COLO668 (cell line): ENCODE measurements at regions not wholly inside any gene's neighbourhood (a gene's known extent, or its start where the extent isn't known, plus 50 kb on each side); places are given as distances from the start of the nearest gene placed in this dataset.

Source experiments
- DNase-seq: peaks from one replicate; lab custom pipeline; 2025; ENCODE audit not compliant: unreplicated experiment; lab: John Stamatoyannopoulos, UW

- no peak for DNase-seq
Observed at GRCh38 chr5:68476854-68477253, 261.3 kb downstream of the PIK3R1 start.

DNA sequence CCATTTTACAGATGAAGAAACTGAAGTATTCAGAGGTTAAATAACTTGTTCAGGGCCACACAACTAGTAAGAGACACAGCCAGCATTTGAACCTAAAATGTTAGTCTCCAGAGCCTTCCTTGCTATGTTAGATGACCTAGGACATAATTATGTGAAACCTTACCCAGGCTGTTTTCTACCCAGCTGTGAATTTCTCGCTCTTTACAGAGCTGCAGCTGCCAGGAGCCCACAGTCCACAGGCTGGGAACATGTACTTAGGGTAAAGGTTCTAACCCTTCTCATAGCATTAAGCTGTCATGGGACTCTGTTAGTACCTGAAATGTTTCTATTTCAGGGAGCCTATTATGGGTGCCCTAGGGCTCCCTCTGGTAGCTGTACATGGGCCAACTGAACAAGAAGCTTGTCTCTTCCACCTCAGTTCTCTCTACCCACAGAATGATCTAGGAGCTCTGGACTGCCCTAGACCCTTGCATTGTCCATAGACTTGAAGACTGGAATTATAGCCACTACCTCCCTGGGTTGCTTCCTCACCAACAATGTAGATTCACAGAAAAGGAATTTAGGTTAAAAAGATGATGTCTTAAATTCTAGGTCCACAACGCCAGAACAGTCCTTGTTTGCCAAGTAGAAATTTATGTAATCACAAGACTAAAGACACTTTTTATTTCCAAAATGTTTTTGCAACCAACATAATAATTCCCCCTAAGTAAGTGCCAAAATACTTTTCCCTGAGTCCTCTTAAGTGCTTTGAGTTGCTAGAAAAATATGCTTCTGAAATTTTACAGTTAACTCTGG lies 262.9 kb downstream of the PIK3R1 start:
- peak; percentile 17 for DNase-seq

DNA sequence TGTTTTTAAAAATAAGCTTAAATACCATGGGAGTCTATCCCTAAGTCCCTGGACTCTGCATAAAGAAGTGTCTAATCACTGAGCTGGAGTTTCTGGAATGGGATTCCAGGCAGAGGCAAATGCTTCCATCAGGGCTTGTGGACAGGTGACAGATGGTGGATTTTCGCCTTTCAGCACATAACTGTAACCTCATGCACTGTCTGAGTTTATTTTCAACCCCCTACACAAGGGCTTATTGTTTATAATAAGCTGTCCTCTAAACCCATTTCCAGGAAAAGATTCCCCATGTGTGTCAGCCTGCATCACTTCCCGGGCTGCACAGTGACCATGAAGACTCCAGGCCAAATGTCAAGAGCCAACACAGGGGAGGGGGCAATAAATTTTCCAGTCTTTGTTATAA lies 264.0 kb downstream of the PIK3R1 start:
- no peak for DNase-seq

- no peak for DNase-seq
Observed at GRCh38 chr5:68480335-68480940, 264.9 kb downstream of the PIK3R1 start.

- DNase-seq, result no peak
Observed at GRCh38 chr5:68482199-68482598, 266.6 kb downstream of the PIK3R1 start.

DNA sequence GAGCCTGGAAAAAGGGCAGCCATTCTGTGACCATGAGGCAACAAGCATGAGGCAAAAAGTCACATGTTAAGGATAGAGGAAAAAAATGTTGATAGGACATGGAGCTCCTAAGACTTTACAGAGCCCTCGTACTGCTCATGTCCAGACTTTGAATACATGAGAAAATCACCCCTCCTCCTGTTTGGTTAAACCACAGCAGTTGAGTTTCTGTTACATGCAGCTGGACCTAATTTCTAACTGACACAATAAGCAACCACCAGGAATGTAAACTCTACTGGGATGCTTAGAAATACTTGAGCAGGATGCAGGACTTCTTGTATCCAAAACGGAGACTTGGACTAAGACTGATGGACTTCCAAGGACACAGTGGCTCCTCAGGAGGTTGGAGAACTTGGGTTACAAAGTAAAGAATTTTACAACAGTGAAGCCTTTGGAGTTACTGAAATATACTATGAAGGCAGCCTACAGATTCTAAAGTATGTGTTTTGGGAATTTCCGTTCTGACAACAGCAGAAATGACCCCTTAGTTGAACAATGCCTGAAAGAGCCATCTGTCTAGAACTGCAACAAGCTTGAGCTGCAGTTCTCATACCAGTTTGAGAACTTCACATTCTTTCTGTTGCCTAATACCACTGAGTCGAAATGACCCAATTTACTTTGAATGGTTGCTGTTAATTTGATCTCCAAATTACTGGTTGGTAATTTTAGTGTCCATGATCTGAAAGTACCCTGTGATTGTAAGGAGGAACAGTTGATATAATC lies 268.9 kb downstream of the PIK3R1 start:
- DNase-seq, result no peak

GRCh38 chr5:68489556-68489955 lies 274.0 kb downstream of the PIK3R1 start:
- no peak for DNase-seq

- DNase-seq, result no peak
Observed at GRCh38 chr5:68490406-68490805, 274.9 kb downstream of the PIK3R1 start.

- DNase-seq, result no peak
Observed at GRCh38 chr5:68494771-68495170, 279.2 kb downstream of the PIK3R1 start.

DNA sequence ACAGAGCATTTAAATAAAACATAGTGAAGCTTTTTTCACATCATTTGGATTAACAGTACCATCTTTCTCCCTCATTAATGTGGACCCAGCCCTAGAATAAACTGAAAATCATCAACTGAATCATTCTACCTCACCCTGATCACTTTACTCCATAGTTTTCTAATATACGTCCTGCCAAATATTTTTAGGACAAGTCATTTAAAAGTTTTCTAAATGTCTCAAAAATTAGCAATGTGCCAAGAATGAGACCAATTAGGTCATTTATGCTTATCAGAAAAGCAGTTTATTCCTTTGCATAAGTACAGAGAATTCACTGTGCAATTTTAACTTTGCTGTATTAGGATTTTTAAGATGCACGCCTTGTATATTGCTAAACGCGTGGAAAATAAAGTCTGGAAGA lies 284.4 kb downstream of the PIK3R1 start:
- DNase-seq, result no peak

DNA sequence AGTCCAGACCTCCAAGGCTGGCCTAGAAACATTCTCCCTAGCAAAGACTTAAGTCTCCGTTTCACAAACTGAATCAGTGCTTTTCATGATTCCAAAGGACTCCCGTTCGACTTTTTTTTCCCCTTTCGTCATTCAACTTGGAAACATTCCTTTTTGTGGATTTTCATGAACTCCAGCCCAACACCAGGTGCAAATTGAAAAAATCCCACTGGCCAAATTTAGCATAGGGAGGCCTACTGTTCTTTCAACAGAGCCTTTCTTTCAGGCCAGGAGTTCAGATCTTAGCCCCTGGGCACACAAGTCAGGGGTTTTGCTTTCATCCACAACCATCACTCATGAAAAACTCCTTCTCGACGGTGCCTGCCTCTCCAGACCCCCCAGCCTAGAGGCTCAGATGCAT lies 285.3 kb downstream of the PIK3R1 start:
- DNase-seq, result no peak

GRCh38 chr5:68502531-68502930 lies 287.0 kb downstream of the PIK3R1 start:
- DNase-seq, result no peak

DNA sequence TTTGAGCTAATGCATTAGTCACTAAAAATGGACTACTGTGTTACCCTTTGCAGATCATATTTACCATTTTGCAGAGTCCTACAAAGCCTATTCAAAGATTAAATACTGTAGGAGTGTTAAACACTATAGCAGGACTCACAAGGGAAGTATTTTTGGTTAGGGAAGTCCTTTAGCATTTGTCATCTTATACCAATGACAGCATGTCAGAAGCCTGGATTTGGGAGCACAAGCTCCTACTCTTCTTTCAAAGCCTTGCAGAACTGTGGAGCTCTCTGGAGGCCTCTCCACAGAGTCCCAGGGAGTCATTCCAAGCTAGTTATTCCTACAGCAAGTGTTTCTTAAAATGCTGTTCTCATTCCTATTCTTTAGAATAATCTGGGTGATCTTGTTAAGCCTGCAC lies 288.8 kb downstream of the PIK3R1 start:
- DNase-seq, result no peak

DNA sequence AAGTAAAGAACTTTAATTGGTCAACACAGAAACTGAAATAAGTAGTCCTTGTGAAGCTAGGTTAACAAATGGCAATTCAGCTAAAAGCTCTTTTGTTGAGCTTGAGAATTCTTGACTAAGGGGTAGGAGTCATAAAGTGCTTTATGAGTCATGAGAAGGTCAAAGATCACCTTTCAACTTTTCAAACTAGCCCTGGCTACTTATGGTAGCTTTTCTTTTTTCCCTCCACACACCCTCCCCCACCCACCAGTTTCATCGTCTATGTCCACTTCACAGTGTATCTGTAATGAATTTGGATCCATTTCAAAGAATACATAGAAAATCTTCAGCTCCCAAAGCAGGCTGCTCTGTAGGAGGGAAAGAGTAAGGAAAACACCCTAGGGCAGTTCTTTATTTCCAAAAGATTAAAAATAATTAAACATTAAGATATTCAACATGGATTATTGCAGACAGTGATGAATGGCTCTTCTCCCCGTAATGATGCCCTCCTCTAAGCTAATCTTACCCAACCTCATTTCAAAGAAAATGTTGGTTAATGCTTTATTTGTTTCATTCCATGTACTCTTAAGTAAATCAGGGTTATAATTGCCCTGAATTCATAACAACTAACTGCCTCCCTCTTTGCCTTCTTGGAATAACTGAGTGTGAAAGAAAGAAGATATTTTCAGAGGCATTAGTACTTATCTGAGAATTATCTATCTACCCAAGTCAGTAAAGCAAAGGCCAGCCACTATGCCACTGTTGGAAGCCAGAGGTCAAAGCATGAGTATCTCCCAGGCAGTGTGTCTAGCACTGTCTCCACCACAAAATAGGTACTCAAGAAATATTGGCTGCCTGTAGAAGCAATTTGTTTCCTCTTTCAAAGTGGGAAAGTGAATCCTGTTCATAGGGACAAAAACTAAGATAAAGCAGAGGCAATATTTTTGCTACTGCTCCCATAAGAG lies 290.6 kb downstream of the PIK3R1 start:
- DNase-seq, result no peak

- DNase-seq, result peak; percentile 19
Observed at GRCh38 chr5:68515514-68515913, 300.0 kb downstream of the PIK3R1 start.

DNA sequence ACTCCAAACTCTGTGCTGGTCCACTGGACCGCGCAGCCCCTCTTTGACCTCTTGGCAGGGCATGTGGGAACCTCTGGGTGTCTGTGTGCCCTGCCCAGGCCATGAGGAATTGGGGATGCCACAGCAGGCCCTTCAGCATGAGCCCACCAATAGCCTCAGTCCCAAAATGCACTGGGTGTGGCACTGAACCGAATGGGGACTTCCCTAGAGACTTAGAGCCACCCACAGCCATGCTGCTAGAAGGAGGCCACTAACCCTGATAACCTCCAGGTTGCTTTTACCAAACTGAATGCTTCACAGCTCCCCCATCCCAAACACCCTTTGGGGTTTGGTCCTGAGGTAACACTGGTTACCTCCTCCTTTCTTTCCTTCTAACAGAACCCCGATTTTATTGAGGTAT lies 302.7 kb downstream of the PIK3R1 start:
- no peak for DNase-seq

DNA sequence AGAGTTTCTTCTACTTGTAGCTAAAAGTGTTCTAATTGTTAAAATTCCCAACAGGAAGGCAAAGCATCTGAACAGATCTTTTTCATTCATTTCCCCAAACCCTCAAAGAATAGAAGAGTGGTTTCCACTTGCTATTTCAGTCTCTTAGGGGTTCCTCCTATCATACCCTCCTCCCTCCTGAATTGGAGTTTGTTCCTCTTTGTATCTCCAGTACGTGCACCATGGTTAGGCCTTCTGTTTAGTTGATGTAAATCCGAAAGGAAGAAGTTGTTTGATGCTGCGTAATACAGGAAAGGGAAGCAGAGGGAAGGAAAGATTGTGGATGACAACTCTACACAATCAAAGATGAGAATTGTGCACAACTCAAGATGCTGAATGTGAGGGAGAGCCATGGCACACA lies 303.6 kb downstream of the PIK3R1 start:
- no peak for DNase-seq

GRCh38 chr5:68521776-68522175 lies 306.2 kb downstream of the PIK3R1 start:
- DNase-seq, result no peak

- no peak for DNase-seq
Observed at GRCh38 chr5:68522863-68523262, 307.3 kb downstream of the PIK3R1 start.

- peak; percentile 18 for DNase-seq
Observed at GRCh38 chr5:68528821-68529273, 313.3 kb downstream of the PIK3R1 start.

DNA sequence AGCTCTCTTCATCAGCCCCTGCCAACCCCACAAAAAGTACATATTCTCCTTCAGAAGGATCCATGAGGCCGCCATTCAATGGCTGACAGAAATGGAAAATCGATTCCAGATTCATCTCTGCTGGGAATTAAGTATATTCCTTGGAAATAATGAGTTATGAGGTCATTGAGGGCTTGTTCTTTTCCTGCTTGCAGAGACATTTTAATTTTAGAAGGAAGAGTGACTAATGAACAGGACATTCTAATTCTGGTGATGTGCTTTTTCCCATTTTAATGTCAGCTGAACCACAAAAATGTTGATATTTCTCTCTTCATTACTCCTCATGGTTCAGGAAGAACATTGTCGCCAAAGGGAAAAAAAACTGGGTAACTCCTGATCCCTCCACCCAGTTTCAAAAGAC lies 314.0 kb downstream of the PIK3R1 start:
- DNase-seq, result no peak
